HG03457 (cell line): ENCODE measurements at regions not wholly inside any gene's neighbourhood (a gene's known extent, or its start where the extent isn't known, plus 50 kb on each side); places are given as distances from the start of the nearest gene placed in this dataset.

Experiments used
- ATAC-seq: cut with Tn5 transposase; IDR thresholded peaks from one replicate; pipeline ENCODE4 v1.9.1; 2021; ENCODE audit warnings: moderate number of reproducible peaks; ENCODE audit not compliant: unreplicated experiment

- ATAC-seq: no peak
Measured at GRCh38 chr10:3417096-3417495, 244.5 kb upstream of the PITRM1 start.

GRCh38 chr10:3415878-3416605 is 243.5 kb upstream of the PITRM1 start:
- no peak for ATAC-seq

- no peak for ATAC-seq
Measured at GRCh38 chr10:3415038-3415736, 242.6 kb upstream of the PITRM1 start.

GRCh38 chr10:3414667-3415023 is 242.1 kb upstream of the PITRM1 start:
- no peak for ATAC-seq

GRCh38 chr10:3413937-3414666 is 241.5 kb upstream of the PITRM1 start:
- ATAC-seq: no peak

GRCh38 chr10:3412646-3413045 is 240.1 kb upstream of the PITRM1 start:
- no peak for ATAC-seq

- no peak for ATAC-seq
Measured at GRCh38 chr10:3412071-3412582, 239.5 kb upstream of the PITRM1 start.

GRCh38 chr10:3411044-3411443 is 238.5 kb upstream of the PITRM1 start:
- no peak for ATAC-seq

GRCh38 chr10:3409928-3410327 is 237.3 kb upstream of the PITRM1 start:
- no peak for ATAC-seq

GRCh38 chr10:3408603-3409365 is 236.2 kb upstream of the PITRM1 start:
- no peak for ATAC-seq

- no peak for ATAC-seq
Measured at GRCh38 chr10:3407208-3407607, 234.6 kb upstream of the PITRM1 start.

GRCh38 chr10:3406556-3406955 is 234.0 kb upstream of the PITRM1 start:
- ATAC-seq: no peak

GRCh38 chr10:3404381-3404780 is 231.8 kb upstream of the PITRM1 start:
- no peak for ATAC-seq

- ATAC-seq: no peak
Measured at GRCh38 chr10:3402187-3402751, 229.7 kb upstream of the PITRM1 start.

GRCh38 chr10:3401491-3401938 is 228.9 kb upstream of the PITRM1 start:
- no peak for ATAC-seq

GRCh38 chr10:3400348-3400747 is 227.8 kb upstream of the PITRM1 start:
- no peak for ATAC-seq

- ATAC-seq: no peak
Measured at GRCh38 chr10:3399756-3400155, 227.2 kb upstream of the PITRM1 start.

- ATAC-seq: no peak
Measured at GRCh38 chr10:3398825-3399646, 226.5 kb upstream of the PITRM1 start.

- ATAC-seq: no peak
Measured at GRCh38 chr10:3397846-3398245, 225.3 kb upstream of the PITRM1 start.

GRCh38 chr10:3397231-3397630 is 224.6 kb upstream of the PITRM1 start:
- ATAC-seq: no peak
